ENCODE measurements at regions not wholly inside any gene's neighbourhood (a gene's known extent, or its start where the extent isn't known, plus 50 kb on each side); places are given as distances from the start of the nearest gene placed in this dataset.

DNA sequence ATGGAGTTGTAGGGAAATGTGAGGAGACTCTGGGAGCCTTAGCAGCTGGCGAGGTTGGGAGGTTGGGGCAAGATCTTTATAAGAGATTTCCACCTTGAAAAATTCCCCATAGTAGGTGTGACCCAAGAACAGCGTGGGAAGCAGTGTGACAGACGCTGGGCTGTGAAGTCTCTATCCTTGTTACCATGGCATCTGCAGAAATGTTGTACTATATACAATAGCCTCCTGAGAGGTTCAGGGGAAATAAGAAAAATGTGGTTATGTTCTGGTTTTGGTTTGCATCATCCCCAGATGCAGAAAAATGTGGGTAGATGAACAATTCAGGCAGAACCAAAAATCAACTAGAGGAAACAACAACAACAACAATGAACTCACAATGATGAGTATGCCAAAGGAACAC is 498.6 kb downstream of the SH2D4B start:
- H3F3A ChIP-seq (ENCODE audit: insufficient read depth) = no peaks in the 10 kb centered on the region
- TF ChIP-seq EZH2phosphoT487 (conservative IDR thresholded peaks at IDR 0.05; ENCODE audit: low read length) = no peak
- TF ChIP-seq, protein P1, sequence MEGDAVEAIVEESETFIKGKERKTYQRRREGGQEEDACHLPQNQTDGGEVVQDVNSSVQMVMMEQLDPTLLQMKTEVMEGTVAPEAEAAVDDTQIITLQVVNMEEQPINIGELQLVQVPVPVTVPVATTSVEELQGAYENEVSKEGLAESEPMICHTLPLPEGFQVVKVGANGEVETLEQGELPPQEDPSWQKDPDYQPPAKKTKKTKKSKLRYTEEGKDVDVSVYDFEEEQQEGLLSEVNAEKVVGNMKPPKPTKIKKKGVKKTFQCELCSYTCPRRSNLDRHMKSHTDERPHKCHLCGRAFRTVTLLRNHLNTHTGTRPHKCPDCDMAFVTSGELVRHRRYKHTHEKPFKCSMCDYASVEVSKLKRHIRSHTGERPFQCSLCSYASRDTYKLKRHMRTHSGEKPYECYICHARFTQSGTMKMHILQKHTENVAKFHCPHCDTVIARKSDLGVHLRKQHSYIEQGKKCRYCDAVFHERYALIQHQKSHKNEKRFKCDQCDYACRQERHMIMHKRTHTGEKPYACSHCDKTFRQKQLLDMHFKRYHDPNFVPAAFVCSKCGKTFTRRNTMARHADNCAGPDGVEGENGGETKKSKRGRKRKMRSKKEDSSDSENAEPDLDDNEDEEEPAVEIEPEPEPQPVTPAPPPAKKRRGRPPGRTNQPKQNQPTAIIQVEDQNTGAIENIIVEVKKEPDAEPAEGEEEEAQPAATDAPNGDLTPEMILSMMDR (IDR thresholded peaks at IDR 0.05; ENCODE audit: insufficient read depth, low read length, poor library complexity, severe bottlenecking) = no peak
- no peaks in the 10 kb centered on the region for H3K9me3 ChIP-seq (ENCODE audit: insufficient read depth, low read length)
- no peaks in the 10 kb centered on the region for H4K20me1 ChIP-seq (ENCODE audit: low read depth, low read length)
- no peaks in the 10 kb centered on the region for H3K9me2 ChIP-seq (replicated peaks; ENCODE audit: insufficient read depth, low read length)
- H3K27ac ChIP-seq (ENCODE audit: low read depth, low read length) = no peak overlapping the region
- no peaks in the 10 kb centered on the region for H3K36me3 ChIP-seq (ENCODE audit: low read length)
- H3K4me2 ChIP-seq (ENCODE audit: low read depth, low read length, poor library complexity, severe bottlenecking) = no peak overlapping the region
- no peaks in the 10 kb centered on the region for H3K79me2 ChIP-seq (ENCODE audit: insufficient read depth, low read length)
- H3K4me3 ChIP-seq (ENCODE audit: insufficient read depth, low read length, poor library complexity, severe bottlenecking) = no peak overlapping the region
- no peak overlapping the region for H3K9ac ChIP-seq (ENCODE audit: low read length)
- no peaks in the 10 kb centered on the region for H3K27me3 ChIP-seq (ENCODE audit: low read length)
- H2AFZ ChIP-seq (ENCODE audit: low read depth, low read length, severe bottlenecking) = no peak overlapping the region

DNA sequence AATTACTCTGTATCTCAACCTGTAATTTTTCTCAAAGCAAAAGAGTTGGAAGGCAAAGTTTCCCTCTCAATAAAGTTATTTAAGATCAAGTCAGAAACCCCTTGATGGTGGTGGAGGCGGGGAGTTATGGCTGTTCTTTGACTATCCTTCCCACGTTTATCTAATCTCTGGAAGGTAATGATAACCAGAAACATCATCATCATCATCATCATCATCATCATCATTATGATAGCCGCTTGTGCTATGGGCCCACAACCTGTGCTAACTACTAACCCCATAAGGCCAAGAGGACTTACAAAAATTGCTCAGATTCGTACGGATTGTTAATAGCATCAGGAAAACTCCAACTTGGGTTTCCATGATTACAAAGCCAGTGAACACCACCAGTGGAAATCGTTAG is 502.3 kb downstream of the SH2D4B start:
- Histone ChIP-seq H3K9me3 (ENCODE audit: insufficient read depth, low read length) (no peaks in the 10 kb centered on the region), H3K36me3 (ENCODE audit: low read length) (no peaks in the 10 kb centered on the region), H3F3A (ENCODE audit: insufficient read depth) (no peaks in the 10 kb centered on the region), H3K4me2 (ENCODE audit: low read depth, low read length, poor library complexity, severe bottlenecking) (no peak overlapping the region), H3K4me3 (ENCODE audit: insufficient read depth, low read length, poor library complexity, severe bottlenecking) (no peak overlapping the region), H2AFZ (ENCODE audit: low read depth, low read length, severe bottlenecking) (no peak overlapping the region), H3K9ac (ENCODE audit: low read length) (no peak overlapping the region), H3K79me2 (ENCODE audit: insufficient read depth, low read length) (no peaks in the 10 kb centered on the region), H3K9me2 (replicated peaks; ENCODE audit: insufficient read depth, low read length) (no peaks in the 10 kb centered on the region), H3K27me3 (ENCODE audit: low read length) (no peaks in the 10 kb centered on the region), H3K27ac (ENCODE audit: low read depth, low read length) (no peak overlapping the region), H4K20me1 (ENCODE audit: low read depth, low read length) (no peaks in the 10 kb centered on the region)
- TF ChIP-seq EZH2phosphoT487 (conservative IDR thresholded peaks at IDR 0.05; ENCODE audit: low read length) = no peak
- TF ChIP-seq, protein P1 (IDR thresholded peaks at IDR 0.05; ENCODE audit: insufficient read depth, low read length, poor library complexity, severe bottlenecking) = no peak

DNA sequence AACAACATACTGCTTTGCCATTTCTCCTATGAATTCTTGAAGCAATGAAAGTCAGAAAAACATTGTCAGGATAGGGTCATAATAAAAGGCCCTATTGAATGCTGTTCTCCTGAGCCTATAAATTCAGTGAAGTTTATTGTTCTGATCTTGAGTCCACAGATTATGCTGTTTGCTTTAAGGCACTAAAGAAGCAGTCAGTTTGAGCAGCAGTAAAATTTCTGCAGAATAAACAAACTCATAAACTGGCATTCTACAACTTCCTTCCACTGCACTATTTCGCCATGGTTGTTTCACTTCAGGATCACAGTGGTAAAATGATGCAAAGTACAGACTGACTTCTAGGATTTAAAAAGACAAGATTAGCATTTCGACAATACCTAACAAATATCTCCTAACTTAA is 503.2 kb downstream of the SH2D4B start:
- no peak overlapping the region for H3K9ac ChIP-seq (ENCODE audit: low read length)
- H3K36me3 ChIP-seq (ENCODE audit: low read length) = no peaks in the 10 kb centered on the region
- H3K79me2 ChIP-seq (ENCODE audit: insufficient read depth, low read length) = no peaks in the 10 kb centered on the region
- H3K4me3 ChIP-seq (ENCODE audit: insufficient read depth, low read length, poor library complexity, severe bottlenecking) = no peak overlapping the region
- H3K9me3 ChIP-seq (ENCODE audit: insufficient read depth, low read length) = no peaks in the 10 kb centered on the region
- H3K9me2 ChIP-seq (replicated peaks; ENCODE audit: insufficient read depth, low read length) = no peaks in the 10 kb centered on the region
- no peaks in the 10 kb centered on the region for H4K20me1 ChIP-seq (ENCODE audit: low read depth, low read length)
- no peaks in the 10 kb centered on the region for H3F3A ChIP-seq (ENCODE audit: insufficient read depth)
- H3K4me2 ChIP-seq (ENCODE audit: low read depth, low read length, poor library complexity, severe bottlenecking) = no peak overlapping the region
- no peak overlapping the region for H3K27ac ChIP-seq (ENCODE audit: low read depth, low read length)
- no peak overlapping the region for H2AFZ ChIP-seq (ENCODE audit: low read depth, low read length, severe bottlenecking)
- no peaks in the 10 kb centered on the region for H3K27me3 ChIP-seq (ENCODE audit: low read length)
- TF ChIP-seq, protein P1 (IDR thresholded peaks at IDR 0.05; ENCODE audit: insufficient read depth, low read length, poor library complexity, severe bottlenecking) = no peak
- TF ChIP-seq EZH2phosphoT487 (conservative IDR thresholded peaks at IDR 0.05; ENCODE audit: low read length) = no peak

All from SU-DHL-6 (cell line).